Stimulated activated CD8-positive, alpha-beta memory T cell treated with anti-CD3 and anti-CD28 coated beads, Interleukin-4, amount 100 ng/mL, for 48 hours (primary cell): ENCODE measurements at regions not wholly inside any gene's neighbourhood (a gene's known extent, or its start where the extent isn't known, plus 50 kb on each side); places are given as distances from the start of the nearest gene placed in this dataset.
A peak's percentile ranks its signal among the peaks of the same experiment; 100 is the strongest.
"Not testable (repeated sequence)": the region's sequence is repeated elsewhere in the genome, so short reads cannot be mapped to it uniquely, and the experiment has no call there.

Experiments used
- DNase-seq: peaks from one replicate; pipeline ENCODE4 v3.0.0-alpha.2; 2020

GRCh38 chr1:8227674-8228073 is 90.2 kb upstream of the SLC45A1 start:
- DNase-seq: not testable (repeated sequence)

GRCh38 chr1:8226747-8227146 is 91.2 kb upstream of the SLC45A1 start:
- no peak for DNase-seq

DNA sequence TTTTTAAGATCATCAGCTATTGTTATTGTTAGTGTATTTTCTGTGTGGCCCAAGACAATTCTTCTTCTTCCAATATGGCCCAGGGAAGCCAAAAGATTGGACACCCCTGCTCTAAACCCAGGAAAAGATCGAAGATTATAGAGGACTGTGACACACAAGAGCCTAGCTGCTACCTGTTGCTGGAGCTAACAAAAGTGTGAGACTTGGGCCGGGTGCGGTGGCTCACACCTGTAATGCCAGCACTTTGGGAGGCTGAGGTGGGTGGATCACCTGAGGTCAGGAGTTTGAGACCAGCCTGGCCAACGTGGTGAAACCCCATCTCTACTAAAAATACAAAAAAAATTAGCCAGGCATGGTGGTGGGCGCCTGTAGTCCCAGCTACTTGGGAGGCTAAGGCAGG is 91.9 kb upstream of the SLC45A1 start:
- not testable (repeated sequence) for DNase-seq

DNA sequence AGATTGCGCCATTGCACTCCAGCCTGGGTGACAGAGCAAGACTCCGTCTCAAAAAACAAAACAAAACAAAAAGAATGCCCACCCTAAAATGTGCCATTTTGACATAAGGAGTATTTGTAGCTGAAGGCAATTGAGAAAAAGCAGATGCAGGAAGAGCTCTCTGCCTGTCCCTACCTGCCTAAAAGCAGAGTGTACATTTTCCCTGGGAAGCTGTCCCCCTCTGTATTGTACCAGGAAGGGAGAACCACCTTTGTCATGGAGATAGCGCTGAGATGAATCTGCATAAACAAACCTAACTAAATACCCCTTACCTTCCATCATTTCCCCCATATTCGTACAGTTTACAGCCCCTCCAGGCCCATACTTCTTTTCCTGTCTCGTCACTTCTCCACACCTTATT is 94.4 kb upstream of the SLC45A1 start:
- no peak for DNase-seq

- no peak for DNase-seq
Observed at GRCh38 chr1:8222789-8223188, 95.1 kb upstream of the SLC45A1 start.

DNA sequence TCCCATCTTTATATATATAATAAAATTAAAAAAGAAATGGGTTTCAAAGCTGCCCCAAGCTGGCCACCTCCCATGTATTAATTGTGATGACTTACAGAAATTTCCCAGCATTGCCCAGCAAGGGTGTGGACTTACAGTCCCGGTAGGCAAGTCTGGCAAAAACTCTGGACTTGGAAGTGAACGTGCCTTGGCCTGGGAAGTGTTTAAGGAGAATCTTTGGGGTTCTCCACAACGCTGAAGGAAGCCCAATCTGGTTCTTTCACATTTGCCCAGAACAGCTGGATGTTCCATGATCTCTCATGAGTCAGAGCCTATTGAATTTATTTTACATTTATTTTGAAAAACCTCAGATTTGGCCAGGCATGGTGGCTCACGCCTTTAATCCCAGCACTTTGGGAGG is 98.4 kb upstream of the SLC45A1 start:
- no peak for DNase-seq

DNA sequence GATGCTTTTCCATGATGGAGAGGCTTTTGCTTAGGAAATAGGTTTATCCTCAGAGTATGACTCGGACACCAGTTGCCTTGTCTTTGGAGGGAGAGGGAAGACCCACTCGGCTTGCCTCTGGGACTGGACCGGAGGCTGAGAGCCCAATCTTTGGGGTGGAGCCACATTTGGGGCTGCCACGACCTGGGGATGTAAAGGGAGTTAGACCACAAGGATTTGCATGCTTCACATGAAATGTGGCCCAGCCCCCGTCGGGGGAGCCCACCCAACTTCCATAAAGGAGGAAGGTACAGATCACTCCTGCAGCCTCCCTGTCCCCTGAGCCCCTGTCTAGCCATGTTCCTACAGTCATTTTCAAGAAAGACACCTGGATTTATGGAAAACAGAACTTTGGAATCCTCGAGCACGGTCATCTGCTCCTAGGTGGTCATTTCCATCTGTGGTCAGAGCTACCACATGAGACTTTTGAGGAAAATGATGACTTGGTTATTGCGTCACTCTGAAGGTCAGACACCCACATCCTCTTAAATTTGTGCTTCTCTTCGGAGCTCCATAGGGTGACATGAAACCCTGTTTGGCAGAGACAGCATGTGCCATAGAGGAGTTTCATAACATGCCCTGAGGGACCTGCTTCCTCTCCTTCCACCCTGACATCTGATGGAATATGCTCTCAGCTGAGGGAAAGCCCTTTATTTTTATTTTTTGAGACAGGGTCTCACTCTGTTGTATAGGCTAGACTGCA is 99.4 kb upstream of the SLC45A1 start:
- DNase-seq: no peak

- DNase-seq: no peak
Observed at GRCh38 chr1:8217809-8218208, 100.1 kb upstream of the SLC45A1 start.

- peak; percentile 32 for DNase-seq
Observed at GRCh38 chr1:8217011-8217711, 100.8 kb upstream of the SLC45A1 start.

DNA sequence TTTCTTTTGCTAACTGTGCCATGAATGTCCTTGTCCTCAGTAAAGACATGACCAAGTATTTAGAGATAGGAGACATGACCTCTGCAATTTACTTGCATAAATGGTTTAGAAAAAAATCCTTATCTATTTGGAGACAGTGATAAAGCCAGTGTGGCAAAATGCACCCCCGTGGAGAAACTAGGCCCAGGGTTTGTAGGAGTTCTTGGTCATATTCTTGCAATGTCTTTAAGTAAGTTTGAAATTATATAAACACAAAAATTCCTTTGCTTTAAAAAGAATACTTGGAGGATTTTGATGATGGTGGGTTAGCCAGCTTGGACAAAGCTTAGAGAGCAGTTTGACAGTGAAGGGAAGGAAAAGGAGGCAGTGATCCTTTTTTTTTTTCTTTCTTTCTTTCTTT is 101.9 kb upstream of the SLC45A1 start:
- DNase-seq: no peak

DNA sequence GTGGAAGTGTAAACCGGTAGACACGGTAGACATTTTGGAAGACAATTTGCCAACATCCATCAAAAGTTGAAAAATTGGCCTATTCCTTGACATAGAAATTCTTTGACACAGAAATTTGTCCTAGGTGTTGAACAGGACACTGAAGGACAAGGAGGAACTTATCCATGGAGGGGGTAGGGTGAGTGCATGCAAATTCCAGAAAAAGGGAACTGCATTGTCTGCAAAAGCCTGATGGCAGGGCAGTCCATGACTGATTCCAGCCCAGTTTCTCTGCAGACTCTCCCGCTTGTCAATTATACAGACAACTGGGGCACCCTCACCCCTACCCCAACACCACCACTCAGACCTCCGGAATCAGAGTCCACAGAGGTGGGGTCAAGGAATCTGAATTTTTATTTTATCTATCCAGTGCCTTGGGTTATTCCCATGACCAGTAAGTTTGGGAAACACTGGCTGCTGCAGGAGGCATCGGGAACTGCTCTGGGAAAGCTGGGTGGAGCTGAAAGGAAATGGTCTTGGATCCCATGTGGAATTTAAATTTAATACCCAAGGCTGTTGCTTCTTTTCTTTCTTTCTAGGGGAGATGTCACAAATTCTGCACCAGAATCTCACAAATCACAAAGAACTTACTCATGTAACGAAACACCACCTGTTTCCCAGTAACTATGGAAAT is 103.3 kb upstream of the SLC45A1 start:
- DNase-seq: no peak

GRCh38 chr1:8213676-8214075 is 104.2 kb upstream of the SLC45A1 start:
- DNase-seq: no peak

- DNase-seq: no peak
Observed at GRCh38 chr1:8213136-8213535, 104.8 kb upstream of the SLC45A1 start.

- DNase-seq: no peak
Observed at GRCh38 chr1:8212580-8213031, 105.3 kb upstream of the SLC45A1 start.

DNA sequence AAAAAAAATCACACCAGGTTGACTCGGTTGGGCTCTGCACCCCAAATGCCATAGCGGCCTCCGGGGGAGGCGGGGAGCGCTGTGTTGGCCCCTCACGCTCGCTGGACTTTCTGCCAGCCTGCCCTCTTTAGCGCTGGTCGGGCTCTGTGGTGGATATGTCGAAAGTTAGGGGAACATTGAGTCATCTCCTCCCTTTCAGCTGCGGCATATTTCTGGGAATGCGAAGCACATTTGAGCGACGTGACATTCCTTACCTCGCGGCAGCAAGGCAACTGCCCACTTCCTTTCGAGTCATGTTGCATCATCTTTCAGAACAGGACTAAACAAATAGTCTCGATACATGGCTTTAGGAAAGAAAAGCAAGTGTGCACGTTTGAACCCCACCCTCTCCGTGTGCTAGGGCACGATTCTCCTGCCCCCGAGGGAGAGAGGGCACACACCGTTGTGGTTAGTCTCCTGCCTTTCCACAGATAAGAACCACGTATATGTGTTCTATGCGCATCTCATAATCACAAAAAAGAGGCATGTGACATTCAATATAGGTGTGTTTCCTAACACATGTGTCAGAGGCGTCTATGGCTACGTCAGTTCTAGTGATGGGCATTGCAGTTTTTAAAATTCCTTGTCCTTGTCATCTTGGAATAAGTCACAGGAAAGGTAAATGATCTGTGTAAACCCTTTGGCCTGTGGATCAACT is 105.9 kb upstream of the SLC45A1 start:
- peak; percentile 32 for DNase-seq

DNA sequence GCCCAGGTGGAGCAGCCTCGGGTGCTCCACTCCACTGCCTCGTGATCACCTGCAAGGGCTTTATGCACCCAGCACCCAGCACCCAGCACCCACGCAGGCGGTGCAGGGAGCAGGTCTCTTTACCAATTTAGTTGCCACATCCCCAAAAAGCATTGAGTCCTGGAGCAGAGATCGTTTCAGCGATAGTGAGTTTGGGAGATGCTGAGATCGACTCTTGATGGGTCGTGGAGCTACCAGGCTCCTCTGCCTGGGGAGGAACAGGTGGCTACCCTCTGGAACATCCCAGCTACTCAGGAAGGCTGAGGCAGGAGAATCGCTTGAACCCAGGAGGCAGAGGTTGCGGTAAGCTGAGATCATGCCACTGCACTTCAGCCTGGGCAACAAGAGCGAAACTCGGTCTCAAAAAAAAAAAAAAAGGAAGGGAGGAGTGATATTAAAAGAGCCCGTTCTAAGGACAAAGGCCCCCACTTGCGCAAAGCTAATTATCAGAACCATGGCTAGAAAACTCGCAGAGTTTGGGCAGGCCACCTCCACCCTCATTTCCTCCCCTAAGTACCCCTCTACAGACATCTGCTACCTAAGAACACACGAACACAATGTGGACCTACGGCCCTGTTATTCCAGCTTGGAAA is 106.5 kb upstream of the SLC45A1 start:
- no peak for DNase-seq

DNA sequence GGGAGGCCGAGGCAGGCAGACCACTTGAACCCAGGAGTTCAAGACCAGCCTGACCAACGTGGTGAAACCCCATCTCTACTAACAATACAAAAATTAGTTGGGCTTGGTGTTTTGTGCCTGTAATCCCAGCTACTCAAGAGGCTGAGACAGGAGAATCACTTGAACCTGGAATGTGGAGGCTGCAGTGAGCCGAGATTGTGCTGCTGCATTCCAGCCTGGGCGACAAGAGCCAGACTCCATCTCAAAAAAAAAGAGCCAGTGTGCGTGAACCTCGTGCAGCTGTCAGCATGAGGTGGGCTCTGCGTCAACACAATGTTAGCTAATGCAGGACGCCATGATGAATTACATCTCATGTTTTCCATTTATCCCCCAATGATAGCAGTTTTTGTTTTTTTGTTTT is 110.7 kb upstream of the SLC45A1 start:
- DNase-seq: no peak

DNA sequence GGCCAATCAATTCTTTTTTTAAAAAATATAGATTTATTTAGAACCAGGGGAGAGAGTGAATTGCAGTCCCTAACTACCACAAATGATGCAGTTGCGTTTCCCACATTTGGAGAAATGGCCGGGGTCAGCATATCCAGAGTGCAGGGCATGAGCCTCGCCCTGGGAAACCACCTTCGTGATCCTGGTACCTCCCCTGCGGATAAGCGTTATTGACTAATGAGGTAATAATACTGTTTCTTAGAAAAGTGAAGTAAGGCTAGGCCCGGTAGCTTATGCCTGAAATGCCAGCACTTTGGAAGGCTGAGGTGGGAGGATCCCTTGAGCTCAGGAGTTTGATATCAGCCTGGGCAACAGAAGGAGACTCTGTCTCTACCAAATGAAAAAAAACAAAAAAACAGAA is 111.5 kb upstream of the SLC45A1 start:
- DNase-seq: no peak

DNA sequence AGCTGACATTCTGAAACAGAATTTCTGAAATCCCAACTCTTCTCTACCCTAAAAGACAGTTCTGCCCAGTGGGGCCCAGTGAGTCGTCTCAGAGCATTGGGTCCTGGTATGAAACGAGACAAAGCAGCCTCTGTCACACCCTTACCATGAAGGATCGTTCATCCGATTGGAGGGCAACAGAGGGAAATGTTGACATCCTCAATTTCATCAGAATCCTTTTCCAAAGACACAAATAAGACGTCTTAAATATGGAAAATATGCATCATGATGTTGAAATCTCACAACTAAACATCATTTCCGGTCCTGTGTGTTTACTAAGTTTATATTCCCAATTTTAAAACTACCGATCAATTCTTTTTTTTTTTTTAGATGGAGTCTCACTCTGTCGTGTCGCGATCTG is 112.1 kb upstream of the SLC45A1 start:
- no peak for DNase-seq

DNA sequence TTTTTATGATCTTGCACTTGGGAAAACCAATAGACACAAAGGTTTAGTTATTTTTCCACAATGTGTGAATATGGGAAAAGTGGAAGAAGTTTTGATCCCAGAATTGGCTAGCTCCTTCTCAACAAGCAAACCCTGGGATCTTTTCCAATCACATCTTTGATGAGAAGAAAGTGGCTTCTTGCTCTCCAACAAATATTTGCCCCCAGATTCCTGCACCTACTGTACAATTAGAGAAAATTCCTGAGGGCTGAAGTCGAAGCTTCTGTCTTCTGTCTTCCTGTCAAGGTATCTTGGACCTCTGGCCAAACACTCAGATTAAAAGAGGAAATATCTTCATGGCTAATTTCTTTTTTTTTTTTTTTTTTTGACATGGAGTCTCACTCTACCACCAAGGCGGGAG is 113.1 kb upstream of the SLC45A1 start:
- DNase-seq: no peak

DNA sequence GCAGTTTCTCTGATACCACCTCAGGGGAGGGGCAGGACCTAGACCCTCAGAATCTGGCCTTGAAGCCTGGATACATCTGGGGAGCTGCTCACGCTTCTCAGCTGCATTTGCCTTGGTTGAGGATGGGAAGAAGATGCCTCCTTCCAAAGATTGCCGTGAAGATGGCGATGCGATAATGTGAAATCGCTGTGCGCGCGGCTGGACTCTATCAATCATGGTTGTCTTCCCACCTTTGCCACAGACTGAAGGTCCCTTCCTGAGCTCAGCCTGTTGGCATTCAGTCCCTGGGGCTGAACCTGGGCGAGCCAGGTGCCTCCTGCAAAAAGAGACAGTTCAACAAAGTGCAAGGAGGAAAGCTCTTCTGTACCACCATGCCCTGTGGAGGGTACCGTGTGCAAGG is 114.4 kb upstream of the SLC45A1 start:
- DNase-seq: no peak

GRCh38 chr1:8203056-8203455 is 114.9 kb upstream of the SLC45A1 start:
- no peak for DNase-seq
